Activated T-cell treated with anti-CD3 and anti-CD28 coated beads, Interleukin-2, amount 50 U/mL, for 48 hours (primary cell): ENCODE measurements at regions not wholly inside any gene's neighbourhood (a gene's known extent, or its start where the extent isn't known, plus 50 kb on each side); places are given as distances from the start of the nearest gene placed in this dataset.
"Not testable (repeated sequence)": the region's sequence is repeated elsewhere in the genome, so short reads cannot be mapped to it uniquely, and the experiment has no call there.

Source experiments
- DNase-seq, 2 experiments: peaks; one replicate each; pipeline ENCODE4 v3.0.0-alpha.2; 2020

DNA sequence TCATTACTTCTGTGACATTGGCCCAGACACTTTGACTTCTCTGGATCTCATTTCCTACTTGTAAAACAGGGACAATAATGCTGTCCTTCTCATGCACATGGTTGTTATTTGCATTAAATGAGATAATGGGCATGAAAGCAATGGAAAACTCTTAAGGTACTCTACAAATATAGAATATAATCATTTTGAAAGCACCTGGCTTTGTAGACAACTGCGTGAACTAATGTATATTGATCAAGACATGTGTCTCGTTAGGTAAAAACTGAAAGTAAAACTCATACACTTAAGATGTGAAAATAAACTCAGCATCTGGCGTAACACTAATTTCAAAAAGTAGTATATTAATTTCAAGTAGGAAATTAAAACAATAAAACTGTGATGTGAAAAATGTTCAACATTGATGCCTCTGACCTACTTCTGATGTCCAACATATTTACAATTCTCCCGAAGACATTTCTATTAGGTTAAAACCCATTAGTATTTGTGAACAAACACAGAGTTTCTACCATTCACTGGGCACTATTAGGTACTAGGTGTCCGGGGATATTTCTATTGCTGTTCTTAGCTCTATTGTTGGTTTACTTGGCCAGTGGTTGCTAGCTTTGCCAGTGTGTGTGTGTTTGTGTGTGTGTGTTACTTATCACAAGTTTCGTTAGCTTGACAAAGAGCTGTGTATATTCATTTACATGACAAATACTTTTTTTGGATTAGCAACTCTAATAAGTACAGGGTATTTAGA is 220.5 kb downstream of the KCNRG start:
- DNase-seq, result no peak

DNA sequence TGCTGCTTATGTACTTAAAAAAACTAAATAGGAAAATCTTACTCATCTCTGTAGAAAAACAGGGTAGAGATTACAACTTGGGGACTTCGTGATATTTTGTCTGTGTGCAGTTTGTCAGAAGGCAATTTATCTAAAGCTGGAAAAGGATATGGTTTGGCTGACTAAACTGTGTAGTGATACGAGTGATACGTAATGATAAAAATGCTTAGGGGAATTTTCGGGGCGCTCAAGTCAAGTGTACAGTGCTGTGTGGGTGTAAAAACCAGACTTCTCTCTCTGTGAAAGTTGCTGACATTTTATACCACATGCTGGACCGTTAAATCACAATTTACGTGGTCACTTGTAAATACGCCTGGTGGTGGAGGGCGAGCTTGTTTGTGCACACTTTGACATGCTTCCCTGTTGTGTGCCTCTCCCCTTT is 221.7 kb downstream of the KCNRG start:
- DNase-seq, result peak; percentile 52 to 56

DNA sequence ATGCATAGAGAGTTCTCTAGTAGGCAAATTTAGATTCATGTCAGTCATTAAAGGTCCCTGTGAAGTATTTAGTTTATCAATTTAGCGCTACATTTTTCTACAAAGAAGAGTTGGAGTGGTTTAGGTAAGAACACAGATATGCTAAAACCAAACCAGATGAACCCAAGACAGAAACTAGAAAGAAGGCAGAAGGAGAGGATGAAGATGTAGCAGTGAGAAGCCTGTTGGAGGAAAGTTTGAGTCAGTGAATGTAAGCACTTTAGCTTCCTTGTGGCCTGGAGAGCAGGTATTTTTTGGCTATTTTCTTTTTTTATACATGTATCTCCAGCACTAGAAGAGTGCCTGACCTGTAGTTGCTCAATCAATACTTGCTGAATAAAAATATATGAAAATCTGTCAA is 223.7 kb downstream of the KCNRG start:
- DNase-seq, result no peak

DNA sequence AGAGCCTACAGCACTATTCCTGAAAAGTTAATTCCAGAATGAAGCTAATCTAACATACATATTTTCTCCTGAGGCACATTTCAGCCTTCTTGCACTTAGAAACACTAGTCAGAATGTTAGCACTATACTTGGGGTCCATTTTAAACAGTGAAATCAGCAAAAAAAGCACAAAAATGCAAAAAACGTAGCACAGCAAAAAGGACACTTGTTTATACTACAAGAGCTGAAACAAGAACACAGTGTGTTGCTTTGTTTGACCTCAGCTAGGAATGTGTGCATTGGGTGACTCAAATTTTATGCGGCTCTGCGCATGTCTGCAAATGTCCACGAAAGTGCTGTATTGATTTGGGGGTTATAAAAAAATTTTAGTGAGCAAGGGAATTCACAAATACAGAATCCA is 226.2 kb downstream of the KCNRG start:
- DNase-seq, result no peak

DNA sequence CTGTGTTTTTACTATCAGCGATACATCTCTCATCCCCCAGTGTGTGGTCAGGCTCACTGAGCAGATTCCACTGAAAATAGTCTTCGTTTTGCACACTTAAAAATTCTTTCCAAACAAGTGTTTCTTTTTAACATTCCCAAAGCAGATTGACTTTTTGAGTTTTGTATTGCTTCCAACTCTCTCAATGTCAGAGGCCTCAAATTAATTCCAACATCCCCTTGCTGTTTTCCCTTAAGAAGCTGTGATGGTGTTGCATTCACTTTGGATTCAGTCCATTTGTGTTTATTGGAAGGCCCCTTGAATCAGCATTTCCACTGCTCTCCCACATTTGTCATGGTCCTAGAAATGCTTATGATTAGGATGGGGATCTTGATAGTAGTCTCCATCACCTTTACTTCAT is 228.7 kb downstream of the KCNRG start:
- no peak for DNase-seq

DNA sequence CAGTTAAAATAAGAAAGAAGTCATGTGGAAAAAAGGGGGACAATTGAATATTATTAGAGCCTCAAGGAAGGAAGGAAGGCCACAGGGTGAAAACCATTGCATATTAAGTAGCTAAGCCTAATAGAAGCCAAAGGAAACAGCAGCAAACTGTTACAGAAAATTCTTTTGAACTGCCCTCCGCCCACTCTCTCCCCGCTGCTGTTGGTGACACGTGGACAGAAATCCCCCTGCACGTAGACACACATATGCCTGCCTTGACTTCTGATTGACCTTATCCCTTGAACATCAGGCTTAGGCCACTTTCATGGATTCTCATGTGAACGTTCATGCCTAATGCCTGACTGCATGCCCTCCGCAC is 229.1 kb downstream of the KCNRG start:
- DNase-seq, result no peak

DNA sequence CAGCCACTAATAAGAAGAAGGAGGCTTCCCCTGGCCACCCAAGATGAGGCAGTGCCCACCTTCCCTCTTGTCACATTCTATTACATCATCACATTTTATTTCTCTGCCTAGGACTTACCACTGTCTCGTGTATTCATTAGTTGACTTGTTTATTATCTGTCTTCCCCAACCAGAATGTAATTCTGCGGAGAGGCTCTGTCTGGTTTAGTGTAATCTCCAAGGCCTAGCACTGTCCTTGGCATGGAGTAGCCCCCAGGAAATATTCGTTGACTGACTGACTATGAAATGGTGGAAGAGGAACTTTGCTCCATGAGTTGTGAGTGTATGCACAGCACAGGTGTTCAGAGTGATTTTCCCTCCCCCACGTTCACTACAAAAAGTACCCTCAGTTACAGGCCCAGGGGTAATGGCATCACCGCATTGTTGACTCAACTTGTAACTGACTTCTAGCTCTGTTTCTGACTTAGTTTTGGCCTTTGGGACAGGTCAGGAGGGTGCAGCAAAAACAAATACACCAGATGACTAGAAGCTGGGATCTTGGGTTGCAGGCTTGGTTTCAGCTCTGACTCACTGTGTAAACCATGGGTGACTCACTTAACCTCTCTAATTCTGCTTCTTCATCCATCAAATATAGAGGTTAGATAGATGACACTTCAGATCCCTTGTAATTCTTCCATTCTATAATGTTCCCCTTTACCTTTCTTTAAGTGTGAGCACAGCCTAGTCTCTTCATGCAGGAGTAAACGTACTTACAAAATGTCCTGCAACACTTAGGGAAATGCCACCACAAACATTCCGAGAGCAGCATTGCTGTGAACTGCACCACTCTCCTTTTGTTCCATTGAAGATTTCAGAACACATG is 229.7 kb downstream of the KCNRG start:
- peak; percentile 63 to 69 for DNase-seq

DNA sequence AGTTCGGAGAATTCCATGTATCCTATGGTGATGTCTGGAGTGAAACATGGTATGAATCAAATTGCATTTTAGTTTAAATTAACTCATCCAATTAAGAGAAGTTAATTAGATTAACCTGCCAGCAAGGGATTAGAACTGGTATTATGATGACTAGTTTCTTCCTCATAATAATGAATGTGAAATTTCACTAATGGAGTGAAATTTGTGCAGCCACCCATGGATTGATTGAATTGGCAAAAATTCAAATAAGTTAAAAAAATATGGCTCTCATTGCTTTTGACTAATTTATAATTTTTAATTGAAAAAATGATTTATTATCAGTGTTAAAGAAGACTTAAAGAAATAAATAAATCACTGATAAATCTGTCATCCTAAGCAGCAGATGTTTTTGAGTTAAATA is 232.0 kb downstream of the KCNRG start:
- no peak for DNase-seq

DNA sequence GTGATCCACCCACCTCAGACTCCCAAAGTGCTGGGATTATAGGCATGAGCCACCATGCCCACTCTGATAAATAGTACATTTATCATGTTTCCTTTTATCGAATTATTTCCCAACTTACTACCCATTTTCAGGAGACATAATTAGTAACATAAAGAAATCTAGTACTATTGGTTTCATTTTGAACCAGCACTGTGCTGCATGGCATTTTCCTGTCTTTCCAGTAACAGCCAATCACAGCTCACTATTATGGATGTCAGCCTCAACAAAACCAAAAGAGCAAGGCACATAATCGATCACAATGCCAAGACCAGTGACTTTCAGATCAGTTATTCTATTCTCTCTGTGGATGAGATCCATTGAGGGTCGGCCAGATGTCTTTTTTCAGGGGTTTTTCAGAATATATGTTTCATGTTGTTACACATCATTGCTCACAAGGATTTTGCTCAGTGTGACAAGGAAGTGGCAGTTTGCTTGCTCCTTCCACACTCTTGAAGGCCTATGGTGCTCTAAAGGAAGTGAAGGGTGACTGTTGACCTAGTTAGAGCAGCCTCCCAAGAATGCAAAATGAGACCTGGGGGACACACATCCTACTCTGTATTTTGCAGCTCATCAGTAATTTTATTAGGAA is 233.4 kb downstream of the KCNRG start:
- no peak for DNase-seq

DNA sequence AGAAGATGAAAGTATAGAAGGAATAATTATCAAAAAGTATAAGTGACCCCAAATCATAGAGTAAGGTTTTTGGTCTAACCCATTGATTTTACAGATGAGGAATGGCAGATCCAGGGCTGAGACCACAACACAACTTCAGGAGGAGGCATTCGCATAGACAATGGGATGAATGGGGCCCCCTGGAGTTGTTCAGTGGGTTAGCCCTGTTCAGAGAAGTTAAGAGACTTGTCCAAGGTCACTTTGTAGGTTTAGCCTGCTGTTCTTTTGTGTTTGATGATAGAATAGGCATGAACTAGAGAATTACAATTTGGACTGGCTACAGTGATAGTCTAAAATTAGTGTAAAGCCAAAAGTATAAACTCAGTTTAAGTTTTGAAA is 233.9 kb downstream of the KCNRG start:
- no peak for DNase-seq

DNA sequence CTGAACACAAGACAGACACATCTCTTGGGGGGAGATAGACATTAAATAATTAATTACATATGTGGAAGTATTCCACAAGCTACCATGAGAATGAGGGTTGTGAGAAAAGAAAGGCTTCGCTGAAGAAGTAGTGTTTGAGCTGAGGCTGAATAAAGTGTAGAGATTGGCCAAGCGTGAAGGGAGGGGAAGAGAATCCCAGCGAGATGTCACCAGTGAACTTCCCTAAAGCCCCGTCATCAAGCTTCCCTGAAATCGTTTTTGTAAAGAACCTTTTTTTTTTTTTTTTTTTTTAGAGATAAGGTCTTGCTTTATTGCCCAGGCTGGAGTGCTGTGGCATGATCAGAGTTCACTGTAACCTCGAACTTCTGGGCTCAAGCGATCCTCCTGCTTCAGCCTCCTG is 235.2 kb downstream of the KCNRG start:
- DNase-seq, result no peak

DNA sequence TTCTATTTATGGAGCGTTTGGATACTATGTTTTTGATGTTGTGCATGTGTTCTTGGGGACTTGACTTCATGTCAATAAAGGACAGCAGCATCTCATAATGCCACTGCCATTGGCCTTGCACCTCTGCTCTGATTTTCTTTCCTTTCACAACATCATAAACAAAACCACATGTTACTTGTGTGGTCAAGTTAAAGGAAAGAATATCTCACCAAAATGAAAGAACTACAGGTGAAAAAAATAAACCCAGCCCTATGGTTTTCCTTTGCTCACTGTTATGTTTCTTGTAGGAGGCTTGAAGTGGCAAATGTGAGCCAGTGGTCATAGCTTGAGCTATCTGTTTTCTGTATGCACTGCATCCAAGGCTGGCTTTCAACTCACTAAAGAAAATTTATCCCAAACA is 240.4 kb downstream of the KCNRG start:
- no peak for DNase-seq

DNA sequence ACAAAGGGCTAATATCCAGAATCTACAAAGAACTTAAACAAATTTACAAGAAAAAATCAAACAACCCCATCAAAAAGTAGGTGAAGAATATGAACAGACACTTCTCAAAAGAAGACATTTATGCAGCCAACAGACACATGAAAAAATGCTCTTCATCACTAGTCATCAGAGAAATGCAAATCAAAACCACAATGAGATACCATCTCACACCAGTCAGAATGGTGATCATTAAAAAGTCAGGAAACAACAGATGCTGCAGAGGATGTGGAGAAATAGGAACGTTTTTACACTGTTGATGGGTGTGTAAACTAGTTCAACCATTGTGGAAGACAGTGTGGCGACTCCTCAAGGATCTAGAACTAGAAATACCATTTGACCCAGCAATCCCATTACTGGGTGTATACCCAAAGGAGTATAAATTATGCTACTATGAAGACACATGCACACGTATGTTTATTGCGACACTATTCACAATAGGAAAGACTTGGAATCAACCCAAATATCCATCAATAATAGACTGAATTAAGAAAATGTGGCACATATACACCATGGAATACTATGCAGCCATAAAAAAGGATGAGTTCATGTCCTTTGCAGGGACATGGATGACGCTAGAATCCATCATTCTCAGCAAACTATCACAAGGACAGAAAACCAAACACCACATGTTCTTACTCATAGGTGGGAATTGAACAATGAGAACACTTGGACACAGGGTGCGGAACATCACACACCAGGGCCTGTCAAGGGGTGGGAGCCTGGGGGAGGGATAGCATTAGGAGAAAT is 241.5 kb downstream of the KCNRG start:
- not testable (repeated sequence) for DNase-seq

DNA sequence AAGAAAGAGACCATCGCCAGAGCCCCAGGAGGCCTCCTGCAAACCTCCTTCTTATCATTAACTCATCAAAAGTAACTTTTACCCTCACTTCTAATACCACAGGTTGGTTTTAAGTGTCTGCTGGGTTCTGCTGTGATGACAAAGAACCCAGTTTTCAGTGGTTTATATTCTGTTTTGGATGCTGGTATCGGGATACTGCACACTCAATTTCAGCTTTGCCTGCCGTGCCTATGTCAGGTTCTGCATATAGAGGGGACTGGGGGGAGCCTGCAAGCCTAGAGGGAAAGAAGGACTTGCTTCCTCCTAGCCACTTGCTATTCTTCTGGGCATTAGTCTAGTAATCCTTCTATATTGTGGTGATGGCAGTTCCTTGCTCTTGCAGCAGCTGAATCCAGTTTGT is 242.4 kb downstream of the KCNRG start:
- peak in 1 of 2 experiments; percentile 46 for DNase-seq

DNA sequence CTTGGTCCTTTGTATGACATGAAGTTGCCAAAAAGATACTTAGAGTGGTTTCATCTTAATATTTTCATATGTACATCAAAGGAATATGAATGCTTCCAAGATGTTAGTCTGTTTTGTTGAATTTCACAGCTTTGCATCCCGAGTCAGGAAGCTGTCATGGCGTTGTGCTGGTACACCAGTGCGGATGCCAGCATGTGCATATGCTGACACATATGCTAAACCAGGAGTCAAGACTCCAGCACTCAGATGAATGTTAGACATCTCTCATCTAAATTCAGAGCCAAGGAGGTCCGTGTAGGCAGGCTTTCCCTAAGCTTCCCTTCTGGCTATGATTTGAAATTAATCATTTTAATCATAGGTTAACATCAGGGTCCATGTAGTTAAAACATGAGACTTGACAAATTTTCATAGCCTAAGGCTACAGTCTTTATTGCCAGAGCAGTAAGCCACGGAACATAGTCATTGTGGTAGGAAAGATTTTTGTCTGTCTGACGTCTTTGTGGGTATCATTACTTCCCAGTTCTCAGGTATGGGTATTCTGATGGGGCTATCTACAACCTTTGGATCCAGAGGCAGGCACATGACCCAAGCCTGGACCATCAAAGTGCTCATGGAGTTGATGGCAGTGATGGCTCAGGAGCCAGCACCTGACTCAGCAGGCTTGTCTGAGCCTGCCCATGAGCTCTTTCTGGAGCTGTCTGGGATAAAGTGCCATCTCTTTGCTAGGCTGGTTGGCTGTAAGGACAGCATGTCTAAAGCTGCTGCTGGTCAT is 246.1 kb downstream of the KCNRG start:
- no peak for DNase-seq

DNA sequence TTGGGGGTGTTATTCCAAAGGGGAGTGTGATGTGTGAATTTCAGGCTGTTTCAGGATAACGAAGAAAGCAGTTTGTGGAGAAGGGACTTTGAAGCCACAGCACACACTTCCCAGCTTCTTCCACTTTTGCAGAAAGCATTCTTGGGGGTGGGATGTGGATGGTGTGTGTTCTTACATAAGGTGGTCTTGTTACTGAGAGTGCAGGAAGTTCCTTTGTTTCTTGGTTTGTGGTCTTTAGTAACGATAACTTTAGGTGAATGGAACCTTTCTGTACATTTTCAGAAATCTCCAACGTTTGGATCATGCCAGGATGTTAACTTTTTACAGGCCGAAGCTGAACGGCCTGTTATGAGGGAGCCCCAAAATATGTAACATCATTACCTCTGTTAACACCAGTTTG is 251.8 kb downstream of the KCNRG start:
- no peak for DNase-seq

DNA sequence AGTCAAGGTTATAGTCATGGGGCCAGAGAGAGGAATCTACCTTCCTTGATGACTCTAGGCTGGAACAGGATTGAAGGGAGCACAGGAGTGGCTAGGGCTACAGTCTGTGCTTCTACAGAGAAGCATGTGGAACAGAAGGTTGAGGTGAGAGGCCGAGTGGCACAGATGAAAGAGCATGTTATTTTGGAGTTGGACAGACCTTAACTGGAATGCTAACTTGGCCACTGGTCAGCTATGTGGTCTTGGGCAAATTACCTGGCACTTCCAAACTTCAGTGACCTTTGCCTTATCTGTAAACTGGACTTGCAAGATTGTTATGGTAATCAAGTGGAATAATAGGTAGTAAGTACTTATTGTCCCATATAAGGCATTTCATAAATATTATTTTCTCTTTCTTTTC is 252.7 kb downstream of the KCNRG start:
- DNase-seq, result no peak

DNA sequence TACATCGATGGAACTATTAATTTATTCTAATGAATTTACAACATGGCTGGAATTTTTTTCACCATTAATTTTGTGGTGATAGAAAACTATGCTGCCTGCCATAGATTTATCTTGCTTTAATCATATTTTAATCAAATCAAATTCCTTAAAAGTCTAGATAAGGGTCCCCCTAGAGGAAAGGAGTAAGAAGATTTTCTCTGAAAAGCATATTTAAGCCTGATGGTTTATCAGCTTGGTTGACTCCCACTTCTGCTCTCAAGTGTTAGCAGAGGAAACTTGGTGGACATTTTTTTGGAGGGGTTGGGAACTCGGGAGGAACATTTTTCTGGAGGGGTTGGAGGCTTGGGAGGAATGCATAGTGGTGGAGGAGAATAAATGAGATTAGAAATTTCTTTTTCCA is 253.3 kb downstream of the KCNRG start:
- DNase-seq, result no peak

DNA sequence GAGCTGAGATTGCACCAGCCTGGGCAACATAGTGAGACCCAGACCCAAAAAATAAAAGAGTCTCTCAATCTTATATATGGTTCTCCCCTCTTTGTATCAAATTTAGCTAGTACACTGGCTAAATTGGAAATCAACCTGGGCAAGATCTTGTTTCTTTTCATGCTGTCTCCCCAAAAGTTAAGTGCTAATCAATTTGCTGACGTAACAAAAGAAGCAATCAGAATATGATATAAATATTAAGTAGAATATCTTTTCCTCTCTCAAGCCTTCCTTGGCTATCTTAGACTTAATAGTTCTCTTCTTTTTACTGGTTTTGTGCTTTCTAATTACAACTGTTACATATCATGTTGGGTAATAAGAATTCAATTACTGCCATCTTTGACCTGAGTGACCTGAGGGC is 258.9 kb downstream of the KCNRG start:
- no peak for DNase-seq

DNA sequence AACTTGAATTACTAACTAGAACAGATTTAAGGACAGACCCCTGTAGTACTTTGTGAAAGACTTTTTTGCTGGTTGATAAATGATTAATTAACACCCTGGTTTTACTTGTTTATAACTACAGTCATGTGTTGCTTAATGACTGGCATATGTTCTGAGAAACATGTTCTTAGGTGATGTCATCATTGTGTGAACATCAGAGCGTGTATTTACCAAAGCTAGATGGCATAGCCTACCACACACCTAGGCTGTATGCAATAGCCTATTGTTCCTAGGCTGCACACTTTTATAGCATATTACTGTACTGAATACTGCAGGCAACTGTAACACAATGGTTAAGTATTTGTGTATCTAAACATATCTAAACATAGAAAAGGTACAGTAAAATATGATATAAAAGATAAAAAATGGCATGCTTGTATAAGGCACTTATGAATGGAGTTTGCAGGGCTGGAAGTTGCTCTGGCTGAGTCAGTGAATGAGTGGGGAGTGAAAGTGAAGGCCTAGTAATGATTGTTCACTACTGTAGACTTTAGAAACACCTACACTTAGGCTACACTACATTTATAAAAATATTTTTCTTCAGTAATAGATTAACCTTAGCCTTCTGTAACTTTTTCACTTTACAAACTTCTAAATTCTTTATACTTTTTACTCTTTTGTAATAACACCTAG is 260.3 kb downstream of the KCNRG start:
- DNase-seq, result no peak

DNA sequence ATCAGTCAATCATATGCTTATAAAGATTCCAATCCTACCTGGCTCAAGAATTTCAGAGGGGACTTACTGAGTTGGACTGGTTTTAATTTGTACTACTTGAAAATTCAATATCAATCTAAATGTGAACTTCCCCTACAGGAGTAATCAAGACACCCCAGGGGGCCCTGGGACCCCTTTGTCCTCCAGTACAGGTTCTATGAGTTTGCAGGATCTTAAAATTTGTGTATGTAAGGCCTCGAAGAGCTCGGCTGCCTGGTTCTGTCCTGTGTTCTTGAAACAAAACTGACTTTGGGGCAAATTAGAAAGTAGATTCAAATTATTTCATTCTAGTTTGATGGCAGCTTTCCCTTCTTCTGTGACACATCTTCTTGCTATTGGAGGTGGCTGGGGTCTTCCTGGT is 261.3 kb downstream of the KCNRG start:
- DNase-seq, result no peak

DNA sequence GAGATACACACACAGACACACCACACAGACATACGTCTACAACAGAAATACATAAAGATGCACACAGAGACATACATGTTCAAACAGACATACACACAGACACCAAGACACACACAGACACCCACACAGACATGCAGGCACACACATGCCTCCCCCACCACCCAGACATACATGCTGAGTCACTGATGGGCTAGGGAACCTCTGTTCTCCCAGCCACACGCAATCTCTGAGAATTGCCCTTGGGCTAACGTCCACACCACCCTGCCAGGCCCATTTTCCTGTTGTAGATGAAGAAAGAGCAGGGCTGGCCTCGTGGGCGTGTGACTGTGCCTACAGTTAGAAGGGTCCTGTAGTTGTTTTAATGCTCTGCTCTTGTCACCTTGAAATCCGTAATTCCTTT is 261.9 kb downstream of the KCNRG start:
- no peak for DNase-seq
